ENCODE measurements at regions not wholly inside any gene's neighbourhood (a gene's known extent, or its start where the extent isn't known, plus 50 kb on each side); places are given as distances from the start of the nearest gene placed in this dataset.

GRCh38 chr3:24985668-24986067, 442.4 kb upstream of the RARB start:
- no peak overlapping the region for H3K4me3 ChIP-seq (replicated peaks; ENCODE audit: insufficient read depth, low read length)
- H3K27me3 ChIP-seq (ENCODE audit: insufficient read depth, poor library complexity, severe bottlenecking), result no peaks in the 10 kb centered on the region
- TF ChIP-seq REST (IDR thresholded peaks at IDR 0.05; ENCODE audit: insufficient replicate concordance, low read depth) (no peak), SPI1 (IDR thresholded peaks at IDR 0.05; ENCODE audit: borderline replicate concordance, low read depth) (no peak), POLR2AphosphoS5 (IDR thresholded peaks at IDR 0.05; ENCODE audit: low read depth) (no peak)
- H3K27ac ChIP-seq (replicated peaks), result no peak overlapping the region
- no peak for DNase-seq (ENCODE audit: low read depth in 1 of 2, low spot score in 1 of 2)

GRCh38 chr3:24986612-24987011, 441.5 kb upstream of the RARB start:
- Histone ChIP-seq H3K27me3 (ENCODE audit: insufficient read depth, poor library complexity, severe bottlenecking) (no peaks in the 10 kb centered on the region), H3K4me3 (replicated peaks; ENCODE audit: insufficient read depth, low read length) (no peak overlapping the region), H3K27ac (replicated peaks) (no peak overlapping the region)
- no peak for DNase-seq (ENCODE audit: low read depth in 1 of 2, low spot score in 1 of 2)
- no peak for TF ChIP-seq GABPA (IDR thresholded peaks at IDR 0.05; ENCODE audit: low read depth)
- no peak for TF ChIP-seq SPI1 (IDR thresholded peaks at IDR 0.05; ENCODE audit: borderline replicate concordance, low read depth)
- no peak for TF ChIP-seq POLR2AphosphoS5 (IDR thresholded peaks at IDR 0.05; ENCODE audit: low read depth)
- TF ChIP-seq, protein P1, sequence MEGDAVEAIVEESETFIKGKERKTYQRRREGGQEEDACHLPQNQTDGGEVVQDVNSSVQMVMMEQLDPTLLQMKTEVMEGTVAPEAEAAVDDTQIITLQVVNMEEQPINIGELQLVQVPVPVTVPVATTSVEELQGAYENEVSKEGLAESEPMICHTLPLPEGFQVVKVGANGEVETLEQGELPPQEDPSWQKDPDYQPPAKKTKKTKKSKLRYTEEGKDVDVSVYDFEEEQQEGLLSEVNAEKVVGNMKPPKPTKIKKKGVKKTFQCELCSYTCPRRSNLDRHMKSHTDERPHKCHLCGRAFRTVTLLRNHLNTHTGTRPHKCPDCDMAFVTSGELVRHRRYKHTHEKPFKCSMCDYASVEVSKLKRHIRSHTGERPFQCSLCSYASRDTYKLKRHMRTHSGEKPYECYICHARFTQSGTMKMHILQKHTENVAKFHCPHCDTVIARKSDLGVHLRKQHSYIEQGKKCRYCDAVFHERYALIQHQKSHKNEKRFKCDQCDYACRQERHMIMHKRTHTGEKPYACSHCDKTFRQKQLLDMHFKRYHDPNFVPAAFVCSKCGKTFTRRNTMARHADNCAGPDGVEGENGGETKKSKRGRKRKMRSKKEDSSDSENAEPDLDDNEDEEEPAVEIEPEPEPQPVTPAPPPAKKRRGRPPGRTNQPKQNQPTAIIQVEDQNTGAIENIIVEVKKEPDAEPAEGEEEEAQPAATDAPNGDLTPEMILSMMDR (IDR thresholded peaks at IDR 0.05; ENCODE audit: insufficient read depth, low read length), result no peak
- TF ChIP-seq REST (IDR thresholded peaks at IDR 0.05; ENCODE audit: insufficient replicate concordance, low read depth), result no peak

DNA sequence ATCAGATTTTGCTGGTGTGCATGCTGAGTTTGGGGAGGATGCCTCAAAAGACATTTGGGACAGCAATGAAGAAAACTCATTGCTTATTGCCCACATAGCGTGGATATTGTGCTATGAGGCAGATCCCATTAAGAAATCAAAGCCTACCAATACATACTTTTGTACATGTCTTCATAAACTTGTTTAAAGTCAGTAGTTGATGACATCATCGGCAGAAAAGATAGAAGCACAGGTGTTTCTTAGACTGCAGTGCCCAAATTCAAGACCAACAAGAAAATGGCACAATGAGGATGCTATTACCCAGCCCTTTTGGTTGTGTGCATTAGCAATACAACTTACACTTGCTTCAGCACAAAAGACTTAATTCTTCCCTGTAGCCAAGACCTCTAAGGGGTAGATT, 428.7 kb upstream of the RARB start:
- Histone ChIP-seq H3K27ac (replicated peaks) (no peak overlapping the region), H3K27me3 (ENCODE audit: insufficient read depth, poor library complexity, severe bottlenecking) (no peaks in the 10 kb centered on the region), H3K4me3 (replicated peaks; ENCODE audit: insufficient read depth, low read length) (no peak overlapping the region)
- TF ChIP-seq SPI1 (IDR thresholded peaks at IDR 0.05; ENCODE audit: borderline replicate concordance, low read depth) (no peak), GABPA (IDR thresholded peaks at IDR 0.05; ENCODE audit: low read depth) (no peak)
- DNase-seq (ENCODE audit: low read depth in 1 of 2, low spot score in 1 of 2), result no peak

- Histone ChIP-seq H3K4me3 (replicated peaks; ENCODE audit: insufficient read depth, low read length) (no peak overlapping the region), H3K27ac (replicated peaks) (no peak overlapping the region), H3K27me3 (ENCODE audit: insufficient read depth, poor library complexity, severe bottlenecking) (no peaks in the 10 kb centered on the region)
- TF ChIP-seq REST (IDR thresholded peaks at IDR 0.05; ENCODE audit: insufficient replicate concordance, low read depth) (no peak), GABPA (IDR thresholded peaks at IDR 0.05; ENCODE audit: low read depth) (no peak), POLR2AphosphoS5 (IDR thresholded peaks at IDR 0.05; ENCODE audit: low read depth) (no peak), SPI1 (IDR thresholded peaks at IDR 0.05; ENCODE audit: borderline replicate concordance, low read depth) (no peak)
- TF ChIP-seq, protein P1 (IDR thresholded peaks at IDR 0.05; ENCODE audit: insufficient read depth, low read length), result no peak
- no peak for DNase-seq (ENCODE audit: low read depth in 1 of 2, low spot score in 1 of 2)
Measured at GRCh38 chr3:25000971-25001591, 427.0 kb upstream of the RARB start.
